Uterus (tissue), 2 donors: ENCODE measurements at regions not wholly inside any gene's neighbourhood (a gene's known extent, or its start where the extent isn't known, plus 50 kb on each side); places are given as distances from the start of the nearest gene placed in this dataset.

Source experiments
- POLR2A ChIP-seq, 2 donors: fragments of 450-650 bp; IDR thresholded peaks; one replicate each; pipeline ENCODE4 v1.6.1; 2016; ENCODE audit warnings: antibody characterized with exemption in 2 of 2, mild to moderate bottlenecking in 1 of 2, moderate library complexity in 1 of 2
- TF ChIP-seq, protein P1 (sequence below), 4 experiments: fragments of 200-600 bp in 2 of 4; fragments of 450-650 bp in 2 of 4; sonication (generic) in 2 of 4; IDR thresholded peaks; one replicate each; pipeline ENCODE4 v1.5.1; 2016 to 2019; ENCODE audit warnings: antibody characterized with exemption in 4 of 4, mild to moderate bottlenecking in 2 of 4, moderate library complexity in 1 of 4

DNA sequence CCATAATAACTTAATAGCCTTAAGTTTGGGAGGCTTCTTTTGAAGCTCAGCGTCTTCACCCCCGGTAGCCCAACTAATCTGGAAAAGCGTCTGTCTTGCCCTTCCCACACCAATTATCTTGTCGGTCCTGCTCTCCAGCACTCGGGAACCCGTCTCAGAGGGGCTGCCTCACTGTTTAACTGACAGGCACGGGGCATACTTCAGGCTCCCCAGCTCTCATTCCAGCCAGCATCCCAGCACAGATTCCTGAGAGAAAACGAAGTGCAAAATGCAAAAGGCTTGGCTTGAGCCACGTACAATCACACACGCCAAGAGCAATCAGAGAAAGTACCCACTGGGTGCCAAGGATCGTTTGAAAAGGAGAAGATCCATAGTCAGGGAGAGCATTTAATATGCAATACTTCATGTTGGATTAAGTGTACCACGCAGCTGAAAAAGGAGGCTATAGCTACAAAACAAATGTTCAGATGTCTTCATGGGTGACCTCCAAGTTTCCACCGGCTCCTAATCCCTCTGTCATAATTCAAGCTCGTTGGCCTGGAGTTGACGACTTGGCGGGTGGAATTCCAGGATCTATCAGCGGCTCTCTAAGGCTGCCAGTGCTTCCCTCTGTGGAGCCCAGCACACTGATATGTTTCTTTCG lies 53.7 kb upstream of the STX16 start:
- TF ChIP-seq, protein P1, sequence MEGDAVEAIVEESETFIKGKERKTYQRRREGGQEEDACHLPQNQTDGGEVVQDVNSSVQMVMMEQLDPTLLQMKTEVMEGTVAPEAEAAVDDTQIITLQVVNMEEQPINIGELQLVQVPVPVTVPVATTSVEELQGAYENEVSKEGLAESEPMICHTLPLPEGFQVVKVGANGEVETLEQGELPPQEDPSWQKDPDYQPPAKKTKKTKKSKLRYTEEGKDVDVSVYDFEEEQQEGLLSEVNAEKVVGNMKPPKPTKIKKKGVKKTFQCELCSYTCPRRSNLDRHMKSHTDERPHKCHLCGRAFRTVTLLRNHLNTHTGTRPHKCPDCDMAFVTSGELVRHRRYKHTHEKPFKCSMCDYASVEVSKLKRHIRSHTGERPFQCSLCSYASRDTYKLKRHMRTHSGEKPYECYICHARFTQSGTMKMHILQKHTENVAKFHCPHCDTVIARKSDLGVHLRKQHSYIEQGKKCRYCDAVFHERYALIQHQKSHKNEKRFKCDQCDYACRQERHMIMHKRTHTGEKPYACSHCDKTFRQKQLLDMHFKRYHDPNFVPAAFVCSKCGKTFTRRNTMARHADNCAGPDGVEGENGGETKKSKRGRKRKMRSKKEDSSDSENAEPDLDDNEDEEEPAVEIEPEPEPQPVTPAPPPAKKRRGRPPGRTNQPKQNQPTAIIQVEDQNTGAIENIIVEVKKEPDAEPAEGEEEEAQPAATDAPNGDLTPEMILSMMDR (IDR thresholded peaks at IDR 0.05), result no peak
- no peak for TF ChIP-seq POLR2A (IDR thresholded peaks at IDR 0.05)
